Peyer's patch (tissue), 4 donors: ENCODE measurements at regions not wholly inside any gene's neighbourhood (a gene's known extent, or its start where the extent isn't known, plus 50 kb on each side); places are given as distances from the start of the nearest gene placed in this dataset.

Source experiments
- POLR2A ChIP-seq, 2 donors: fragments of 450-650 bp; IDR thresholded peaks; one replicate each; pipeline ENCODE4 v1.5.1; 2017; ENCODE audit warnings: antibody characterized with exemption in 2 of 2, mild to moderate bottlenecking in 2 of 2, moderate library complexity in 2 of 2
- TF ChIP-seq, protein P1 (sequence below), 6 experiments: fragments of 450-650 bp in 4 of 6; fragments of 200-600 bp in 2 of 6; sonication (generic) in 1 of 6; IDR thresholded peaks; one replicate each; pipeline ENCODE4 v1.5.1; 2017 to 2019; ENCODE audit warnings: antibody characterized with exemption in 6 of 6, mild to moderate bottlenecking in 3 of 6, moderate library complexity in 1 of 6

DNA sequence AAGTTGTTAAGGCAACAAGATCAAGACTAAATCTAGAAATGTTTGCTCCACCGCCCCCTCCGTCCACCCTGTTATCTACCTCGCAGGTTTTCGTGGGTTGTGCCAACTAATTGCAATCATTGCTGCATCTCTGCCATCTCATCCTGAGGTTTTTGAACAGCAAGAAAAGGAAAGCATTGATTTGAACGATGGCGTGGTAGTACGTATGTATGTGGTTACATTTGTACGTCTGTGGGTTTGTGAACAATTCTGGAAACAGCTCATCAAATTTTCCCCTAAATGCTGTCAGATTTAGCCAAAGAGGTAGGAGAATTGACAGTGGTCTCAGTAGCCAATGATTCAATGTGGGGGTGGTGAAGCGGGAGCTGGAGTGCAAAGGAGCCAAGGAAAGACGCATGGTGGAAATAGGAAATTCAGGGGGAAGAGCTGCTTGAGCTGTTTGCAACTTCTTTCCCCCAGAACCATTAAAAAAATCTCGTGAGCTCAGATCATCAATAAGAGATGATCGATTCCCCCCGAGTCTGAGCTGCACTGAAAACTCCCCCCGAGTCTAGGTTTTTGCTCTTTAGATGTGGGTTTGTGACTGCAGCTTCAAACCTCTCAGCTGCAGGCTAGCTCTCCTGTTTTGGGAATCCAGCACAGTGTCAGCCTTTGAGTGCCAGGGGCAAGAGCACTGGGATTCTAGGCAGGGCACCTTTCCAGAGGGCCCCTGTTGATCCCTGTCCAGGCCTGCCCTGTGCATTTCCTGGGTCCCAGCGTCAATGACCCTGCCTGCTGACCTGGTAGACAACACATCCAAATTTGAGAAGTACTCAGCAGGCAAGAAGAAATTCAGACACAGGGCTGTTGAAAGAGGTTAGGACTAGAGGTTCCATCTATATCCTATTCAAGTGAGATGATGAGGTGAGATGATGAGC, 72.6 kb upstream of the LY86 start:
- TF ChIP-seq, protein P1, sequence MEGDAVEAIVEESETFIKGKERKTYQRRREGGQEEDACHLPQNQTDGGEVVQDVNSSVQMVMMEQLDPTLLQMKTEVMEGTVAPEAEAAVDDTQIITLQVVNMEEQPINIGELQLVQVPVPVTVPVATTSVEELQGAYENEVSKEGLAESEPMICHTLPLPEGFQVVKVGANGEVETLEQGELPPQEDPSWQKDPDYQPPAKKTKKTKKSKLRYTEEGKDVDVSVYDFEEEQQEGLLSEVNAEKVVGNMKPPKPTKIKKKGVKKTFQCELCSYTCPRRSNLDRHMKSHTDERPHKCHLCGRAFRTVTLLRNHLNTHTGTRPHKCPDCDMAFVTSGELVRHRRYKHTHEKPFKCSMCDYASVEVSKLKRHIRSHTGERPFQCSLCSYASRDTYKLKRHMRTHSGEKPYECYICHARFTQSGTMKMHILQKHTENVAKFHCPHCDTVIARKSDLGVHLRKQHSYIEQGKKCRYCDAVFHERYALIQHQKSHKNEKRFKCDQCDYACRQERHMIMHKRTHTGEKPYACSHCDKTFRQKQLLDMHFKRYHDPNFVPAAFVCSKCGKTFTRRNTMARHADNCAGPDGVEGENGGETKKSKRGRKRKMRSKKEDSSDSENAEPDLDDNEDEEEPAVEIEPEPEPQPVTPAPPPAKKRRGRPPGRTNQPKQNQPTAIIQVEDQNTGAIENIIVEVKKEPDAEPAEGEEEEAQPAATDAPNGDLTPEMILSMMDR (IDR thresholded peaks at IDR 0.05), result no peak
- TF ChIP-seq POLR2A (IDR thresholded peaks at IDR 0.05), result no peak
